Thyroid gland (tissue), 4 donors: ENCODE measurements at regions not wholly inside any gene's neighbourhood (a gene's known extent, or its start where the extent isn't known, plus 50 kb on each side); places are given as distances from the start of the nearest gene placed in this dataset.

Source experiments
- CTCF ChIP-seq, 6 experiments: fragments of 200-600 bp in 3 of 6; fragments of 450-650 bp in 3 of 6; sonication (generic) in 3 of 6; IDR thresholded peaks; one replicate each; pipeline ENCODE4 v1.5.1; 2016 to 2019; ENCODE audit warnings: antibody characterized with exemption in 6 of 6, mild to moderate bottlenecking in 2 of 6, inconsistent platforms in 1 of 6, moderate library complexity in 1 of 6
- POLR2A ChIP-seq, 2 donors: fragments of 450-650 bp; IDR thresholded peaks; one replicate each; pipeline ENCODE4 v1.6.1; 2017; ENCODE audit warnings: antibody characterized with exemption in 2 of 2, mild to moderate bottlenecking in 2 of 2, moderate library complexity in 1 of 2

- TF ChIP-seq POLR2A (IDR thresholded peaks at IDR 0.05): no peak
- no peak for TF ChIP-seq CTCF (IDR thresholded peaks at IDR 0.05)
Observed at GRCh38 chr9:85310573-85310972, 431.2 kb downstream of the AGTPBP1 start.
